ENCODE measurements at regions not wholly inside any gene's neighbourhood (a gene's known extent, or its start where the extent isn't known, plus 50 kb on each side); places are given as distances from the start of the nearest gene placed in this dataset.
"Not testable (repeated sequence)": the region's sequence is repeated elsewhere in the genome, so short reads cannot be mapped to it uniquely, and the experiment has no call there.

- DNase-seq = not testable (repeated sequence)
These were observed 194.5 kb downstream of the C1orf94 start for GRCh38 chr1:34371179-34371578.

- DNase-seq = no peak
These were observed 195.3 kb downstream of the C1orf94 start for GRCh38 chr1:34371829-34372532.

- DNase-seq = no peak
These were observed 196.2 kb downstream of the C1orf94 start for GRCh38 chr1:34372891-34373290.

GRCh38 chr1:34373912-34374311 lies 197.2 kb downstream of the C1orf94 start:
- DNase-seq = no peak

- no peak for DNase-seq
These were observed 199.8 kb downstream of the C1orf94 start for GRCh38 chr1:34376531-34376930.

GRCh38 chr1:34378968-34379856 lies 202.5 kb downstream of the C1orf94 start:
- peak; percentile 51 for DNase-seq

GRCh38 chr1:34379911-34380310 lies 203.2 kb downstream of the C1orf94 start:
- peak; percentile 19 for DNase-seq

- DNase-seq = no peak
These were observed 203.9 kb downstream of the C1orf94 start for GRCh38 chr1:34380526-34381124.

- DNase-seq = no peak
These were observed 213.3 kb downstream of the C1orf94 start for GRCh38 chr1:34389974-34390373.

GRCh38 chr1:34396042-34396441 lies 219.3 kb downstream of the C1orf94 start:
- DNase-seq = no peak

GRCh38 chr1:34398241-34398915 lies 221.7 kb downstream of the C1orf94 start:
- no peak for DNase-seq

- DNase-seq = no peak
These were observed 222.2 kb downstream of the C1orf94 start for GRCh38 chr1:34398916-34399275.

GRCh38 chr1:34400675-34401074 lies 224.0 kb downstream of the C1orf94 start:
- DNase-seq = no peak

- no peak for DNase-seq
These were observed 226.4 kb downstream of the C1orf94 start for GRCh38 chr1:34403156-34403555.

GRCh38 chr1:34404804-34405203 lies 228.1 kb downstream of the C1orf94 start:
- no peak for DNase-seq

- no peak for DNase-seq
These were observed 228.7 kb downstream of the C1orf94 start for GRCh38 chr1:34405266-34405959.

- no peak for DNase-seq
These were observed 229.7 kb downstream of the C1orf94 start for GRCh38 chr1:34406377-34406776.

- DNase-seq = peak; percentile 57
These were observed 230.3 kb downstream of the C1orf94 start for GRCh38 chr1:34406833-34407539.

- peak; percentile 28 for DNase-seq
These were observed 231.3 kb downstream of the C1orf94 start for GRCh38 chr1:34408011-34408410.

GRCh38 chr1:34409689-34410229 lies 233.1 kb downstream of the C1orf94 start:
- DNase-seq = no peak

GRCh38 chr1:34412598-34413370 lies 236.1 kb downstream of the C1orf94 start:
- no peak for DNase-seq

Measured in fibroblast of upper back skin (primary cell).